Panc1 (cell line): ENCODE measurements at regions not wholly inside any gene's neighbourhood (a gene's known extent, or its start where the extent isn't known, plus 50 kb on each side); places are given as distances from the start of the nearest gene placed in this dataset.

ENCODE experiments used
- TCF7L2 ChIP-seq: IDR thresholded peaks from 2 replicates; pipeline ENCODE4 v1.6.1; 2011; ENCODE audit warnings: mild to moderate bottlenecking, low read depth, low read length, inconsistent platforms
- TF ChIP-seq, protein P1 (sequence below): fragments of 450-650 bp; IDR thresholded peaks from 2 replicates; pipeline ENCODE4 v1.5.1; 2017; ENCODE audit warnings: mild to moderate bottlenecking

DNA sequence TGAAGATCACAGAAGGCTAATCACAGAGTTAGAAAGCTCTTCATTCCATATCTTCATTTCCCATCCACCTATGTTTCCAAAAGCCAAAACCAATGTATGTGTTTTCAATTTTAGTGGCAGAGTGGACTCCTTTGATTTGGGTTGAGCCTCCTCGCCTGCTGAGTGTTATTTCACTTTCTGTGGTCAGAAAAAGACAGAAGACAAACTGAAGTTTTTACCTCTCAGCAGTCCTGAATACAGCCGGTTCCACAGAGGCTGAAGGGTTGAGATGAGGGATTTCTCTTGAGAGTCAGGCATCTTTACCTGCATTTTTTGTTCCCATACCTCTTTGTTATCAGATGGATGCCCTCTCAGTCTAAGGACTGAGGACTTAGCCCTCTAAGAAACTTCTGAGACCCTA lies 659.6 kb downstream of the CCSER2 start:
- TF ChIP-seq, protein P1, sequence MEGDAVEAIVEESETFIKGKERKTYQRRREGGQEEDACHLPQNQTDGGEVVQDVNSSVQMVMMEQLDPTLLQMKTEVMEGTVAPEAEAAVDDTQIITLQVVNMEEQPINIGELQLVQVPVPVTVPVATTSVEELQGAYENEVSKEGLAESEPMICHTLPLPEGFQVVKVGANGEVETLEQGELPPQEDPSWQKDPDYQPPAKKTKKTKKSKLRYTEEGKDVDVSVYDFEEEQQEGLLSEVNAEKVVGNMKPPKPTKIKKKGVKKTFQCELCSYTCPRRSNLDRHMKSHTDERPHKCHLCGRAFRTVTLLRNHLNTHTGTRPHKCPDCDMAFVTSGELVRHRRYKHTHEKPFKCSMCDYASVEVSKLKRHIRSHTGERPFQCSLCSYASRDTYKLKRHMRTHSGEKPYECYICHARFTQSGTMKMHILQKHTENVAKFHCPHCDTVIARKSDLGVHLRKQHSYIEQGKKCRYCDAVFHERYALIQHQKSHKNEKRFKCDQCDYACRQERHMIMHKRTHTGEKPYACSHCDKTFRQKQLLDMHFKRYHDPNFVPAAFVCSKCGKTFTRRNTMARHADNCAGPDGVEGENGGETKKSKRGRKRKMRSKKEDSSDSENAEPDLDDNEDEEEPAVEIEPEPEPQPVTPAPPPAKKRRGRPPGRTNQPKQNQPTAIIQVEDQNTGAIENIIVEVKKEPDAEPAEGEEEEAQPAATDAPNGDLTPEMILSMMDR: no peak
- TF ChIP-seq TCF7L2: no peak
